ENCODE measurements at regions not wholly inside any gene's neighbourhood (a gene's known extent, or its start where the extent isn't known, plus 50 kb on each side); places are given as distances from the start of the nearest gene placed in this dataset.

- no peak for DNase-seq
Observed at GRCh38 chr7:81606078-81606863, 163.6 kb downstream of the HGF start.

- no peak for DNase-seq
Observed at GRCh38 chr7:81605493-81605892, 164.4 kb downstream of the HGF start.

GRCh38 chr7:81604808-81605174, 165.1 kb downstream of the HGF start:
- DNase-seq: no peak

- DNase-seq: no peak
Observed at GRCh38 chr7:81604075-81604807, 165.6 kb downstream of the HGF start.

GRCh38 chr7:81600608-81601007, 169.2 kb downstream of the HGF start:
- DNase-seq: no peak

- DNase-seq: no peak
Observed at GRCh38 chr7:81598951-81599350, 170.9 kb downstream of the HGF start.

- DNase-seq: no peak
Observed at GRCh38 chr7:81594767-81595166, 175.1 kb downstream of the HGF start.

GRCh38 chr7:81590131-81590530, 179.7 kb downstream of the HGF start:
- DNase-seq: no peak

- DNase-seq: no peak
Observed at GRCh38 chr7:81584667-81585066, 185.2 kb downstream of the HGF start.

GRCh38 chr7:81583882-81584533, 185.8 kb downstream of the HGF start:
- peak in 1 of 2 donors; percentile 34 for DNase-seq

- DNase-seq: no peak
Observed at GRCh38 chr7:81583090-81583489, 186.8 kb downstream of the HGF start.

- no peak for DNase-seq
Observed at GRCh38 chr7:81577642-81578340, 192.1 kb downstream of the HGF start.

- DNase-seq: no peak
Observed at GRCh38 chr7:81574723-81575326, 195.0 kb downstream of the HGF start.

- no peak for DNase-seq
Observed at GRCh38 chr7:81573932-81574331, 195.9 kb downstream of the HGF start.

- no peak for DNase-seq
Observed at GRCh38 chr7:81573128-81573527, 196.7 kb downstream of the HGF start.

GRCh38 chr7:81562581-81562980, 207.3 kb downstream of the HGF start:
- no peak for DNase-seq

GRCh38 chr7:81560708-81561107, 209.1 kb downstream of the HGF start:
- no peak for DNase-seq

- no peak for DNase-seq
Observed at GRCh38 chr7:81549484-81550016, 220.3 kb downstream of the HGF start.

- DNase-seq: no peak
Observed at GRCh38 chr7:81534996-81535395, 234.9 kb downstream of the HGF start.

GRCh38 chr7:81534446-81534845, 235.4 kb downstream of the HGF start:
- DNase-seq: no peak

GRCh38 chr7:81533931-81534330, 235.9 kb downstream of the HGF start:
- DNase-seq: no peak

GRCh38 chr7:81533426-81533825, 236.4 kb downstream of the HGF start:
- no peak for DNase-seq

Measured in inflammatory macrophage (primary cell).